K562 (cell line): ENCODE measurements at regions not wholly inside any gene's neighbourhood (a gene's known extent, or its start where the extent isn't known, plus 50 kb on each side); places are given as distances from the start of the nearest gene placed in this dataset.

ENCODE experiments used
- ATF1 ChIP-seq, 2 experiments: fragments of 450-650 bp in 1 of 2; IDR thresholded peaks; 2 replicates each; pipeline ENCODE4 v1.6.1; 2016; ENCODE audit warnings: missing compliant biosample characterization in 1 of 2, missing genetic modification characterization in 1 of 2
- CBX8 ChIP-seq: fragments of 200-600 bp; sonication (generic); IDR thresholded peaks from 2 replicates; pipeline ENCODE4 v1.6.1; 2012; ENCODE audit warnings: borderline replicate concordance, mixed run types, low read depth, mild to moderate bottlenecking, moderate library complexity, mixed read lengths, low read length, control low read depth, inconsistent platforms; ENCODE audit not compliant: poor library complexity, severe bottlenecking; ENCODE audit errors: extremely low read depth
- KHSRP ChIP-seq: fragments of 450-650 bp; IDR thresholded peaks from 2 replicates; pipeline ENCODE4 v1.6.1; 2017
- MEF2D ChIP-seq: conservative IDR thresholded peaks from 2 replicates; pipeline ENCODE4 v1.6.1; 2016; ENCODE audit warnings: low read depth, missing genetic modification characterization, missing compliant biosample characterization
- PHF8 ChIP-seq: fragments of 200-600 bp; sonication (generic); IDR thresholded peaks from 2 replicates; pipeline ENCODE4 v1.6.1; 2012; ENCODE audit warnings: mixed run types, mild to moderate bottlenecking, inconsistent platforms, low read length, moderate library complexity, borderline replicate concordance
- PKNOX1 ChIP-seq: fragments of 450-650 bp; IDR thresholded peaks from 2 replicates; pipeline ENCODE4 v1.6.1; 2016
- SETDB1 ChIP-seq: IDR thresholded peaks from one replicate; pipeline ENCODE4 v1.6.1; 2012; ENCODE audit warnings: low read length, control low read depth, inconsistent platforms

- TF ChIP-seq KHSRP: no peak
- no peak for TF ChIP-seq PHF8
- no peak for TF ChIP-seq ATF1 (CRISPR knock-in tag; IDR thresholded peaks at IDR 0.05)
- no peak for TF ChIP-seq ATF1 (tag; IDR thresholded peaks at IDR 0.05)
- TF ChIP-seq CBX8: no peak
- no peak for TF ChIP-seq SETDB1
- TF ChIP-seq PKNOX1: no peak
- no peak for TF ChIP-seq MEF2D (tag)
Measured at GRCh38 chr20:4633379-4633778, 52.9 kb upstream of the PRNP start.
